ENCODE measurements at regions not wholly inside any gene's neighbourhood (a gene's known extent, or its start where the extent isn't known, plus 50 kb on each side); places are given as distances from the start of the nearest gene placed in this dataset.

GRCh38 chr16:85346404-85347212, 234.3 kb upstream of the CIBAR2 start:
- DNase-seq (ENCODE audit: low spot score): no peak

DNA sequence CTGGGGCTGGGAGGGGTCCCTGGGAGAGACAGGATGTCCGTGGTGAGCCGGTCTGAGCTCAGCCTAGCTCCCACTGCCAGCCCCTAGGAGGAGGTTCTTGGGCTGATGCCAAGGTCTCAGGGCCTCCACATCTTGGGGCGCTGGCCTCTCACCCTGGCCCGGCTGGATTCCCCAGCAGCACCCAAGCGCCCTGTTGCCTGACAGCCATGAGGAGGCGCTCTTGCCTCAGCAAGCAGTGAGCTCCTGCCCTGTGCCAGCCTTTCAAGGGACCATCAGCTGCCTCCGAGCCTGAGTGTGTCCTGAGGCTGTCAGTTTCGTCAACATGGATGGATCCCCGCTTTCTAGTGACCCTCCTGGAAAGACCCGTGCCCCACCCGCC, 234.9 kb upstream of the CIBAR2 start:
- no peak for DNase-seq (ENCODE audit: low spot score)

GRCh38 chr16:85348065-85348840, 236.0 kb upstream of the CIBAR2 start:
- no peak for DNase-seq (ENCODE audit: low spot score)

GRCh38 chr16:85348911-85349334, 236.7 kb upstream of the CIBAR2 start:
- no peak for DNase-seq (ENCODE audit: low spot score)

DNA sequence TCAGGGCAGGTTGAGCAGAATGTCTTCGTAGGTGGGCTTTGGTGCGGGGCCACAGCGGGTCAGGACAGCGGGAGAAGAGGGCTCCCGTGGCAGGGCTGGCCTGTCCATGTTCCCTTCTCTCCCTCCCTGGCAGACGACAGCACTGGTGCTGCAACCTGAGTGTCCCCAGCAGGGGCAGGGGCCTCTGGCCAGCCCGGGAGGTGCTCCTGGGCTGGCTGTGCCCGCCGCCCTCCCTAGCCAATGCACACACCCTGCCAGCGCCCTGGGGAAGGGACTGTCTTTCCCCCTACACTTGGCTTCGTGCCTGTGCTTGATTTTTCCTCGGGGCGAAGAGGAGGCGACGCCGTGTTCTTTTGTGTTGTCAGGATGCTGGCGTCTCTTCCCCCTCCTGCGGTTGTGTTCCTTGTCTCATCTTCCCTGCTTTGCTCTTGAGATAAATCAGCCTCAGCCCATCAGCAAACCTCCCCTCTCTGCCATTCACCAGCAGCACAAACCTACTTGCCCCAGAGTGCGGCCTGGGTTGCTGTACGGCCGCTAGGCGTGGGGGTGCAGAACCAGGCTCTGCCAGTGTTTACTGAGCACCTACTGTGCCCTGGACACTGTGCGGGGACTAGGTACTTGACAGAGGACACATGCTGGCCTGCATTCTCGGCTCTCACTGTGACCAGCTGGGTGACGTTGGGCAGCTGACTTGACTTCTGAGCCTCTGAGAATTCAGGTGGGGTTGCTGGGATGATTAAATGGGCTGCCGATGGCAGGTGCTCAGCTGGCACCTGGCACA, 237.3 kb upstream of the CIBAR2 start:
- no peak for DNase-seq (ENCODE audit: low spot score)

GRCh38 chr16:85350146-85350728, 238.0 kb upstream of the CIBAR2 start:
- no peak for DNase-seq (ENCODE audit: low spot score)

- peak; percentile 89 for DNase-seq (ENCODE audit: low spot score)
Measured at GRCh38 chr16:85350973-85351372, 238.7 kb upstream of the CIBAR2 start.

DNA sequence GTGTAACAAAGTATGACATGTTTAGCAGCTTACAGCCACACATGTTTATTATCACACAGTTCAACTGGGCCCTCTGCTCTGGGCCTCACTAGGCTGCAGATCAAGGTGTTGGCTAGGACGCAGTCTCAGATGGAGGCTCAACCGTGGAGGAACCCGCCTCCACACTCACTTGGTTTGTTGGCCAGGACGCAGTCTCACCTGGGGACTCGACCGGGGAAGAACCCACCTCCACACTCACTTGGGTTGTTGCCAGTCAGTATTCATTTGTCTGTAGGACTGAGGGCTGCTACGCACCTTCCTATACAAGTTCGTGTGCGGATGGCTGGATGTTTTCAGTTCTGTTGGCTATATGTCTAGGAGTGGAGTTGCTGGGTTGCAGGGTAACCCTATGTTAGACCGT, 240.7 kb upstream of the CIBAR2 start:
- DNase-seq (ENCODE audit: low spot score): no peak

DNA sequence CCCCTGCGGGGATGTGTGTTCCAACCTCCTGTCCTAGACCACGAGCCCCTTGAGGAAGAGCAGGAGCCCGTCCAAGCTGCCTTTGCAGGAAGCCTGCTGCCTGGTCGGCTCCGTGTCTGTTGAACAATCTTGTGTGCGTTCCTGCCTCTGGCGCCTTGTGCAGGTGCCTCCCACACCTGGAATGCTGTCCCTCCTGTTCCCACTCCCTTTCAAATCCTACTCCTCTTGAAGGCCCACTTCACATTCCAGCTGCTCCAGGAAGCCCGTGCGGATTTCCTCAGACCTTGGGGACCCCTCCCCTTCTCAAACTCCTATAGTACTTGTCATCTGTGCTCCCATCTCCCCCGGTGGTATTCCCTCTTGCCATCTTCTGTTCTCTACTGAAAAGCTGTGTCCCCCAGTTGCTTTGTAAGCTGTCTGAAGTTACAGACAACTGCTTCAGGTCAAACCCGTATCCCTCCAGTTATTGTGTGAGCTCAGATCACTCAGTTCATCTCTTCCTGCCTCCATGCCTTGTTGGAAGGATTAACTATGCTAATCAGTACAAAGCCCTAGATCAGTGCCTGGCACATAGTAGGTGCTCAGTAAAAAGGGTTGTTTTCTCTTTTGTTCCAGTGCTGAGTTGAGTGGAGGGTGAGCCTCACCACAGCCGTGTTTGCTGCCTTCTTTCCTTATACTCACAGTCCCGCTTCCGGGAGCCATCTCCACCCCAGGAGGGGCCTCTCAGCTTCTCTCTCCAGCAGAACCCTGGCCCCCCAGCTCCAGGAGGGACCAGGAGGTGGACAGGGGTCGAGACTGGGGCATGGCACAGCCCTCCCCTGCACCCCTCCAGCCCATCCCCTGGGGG, 241.8 kb upstream of the CIBAR2 start:
- no peak for DNase-seq (ENCODE audit: low spot score)

DNA sequence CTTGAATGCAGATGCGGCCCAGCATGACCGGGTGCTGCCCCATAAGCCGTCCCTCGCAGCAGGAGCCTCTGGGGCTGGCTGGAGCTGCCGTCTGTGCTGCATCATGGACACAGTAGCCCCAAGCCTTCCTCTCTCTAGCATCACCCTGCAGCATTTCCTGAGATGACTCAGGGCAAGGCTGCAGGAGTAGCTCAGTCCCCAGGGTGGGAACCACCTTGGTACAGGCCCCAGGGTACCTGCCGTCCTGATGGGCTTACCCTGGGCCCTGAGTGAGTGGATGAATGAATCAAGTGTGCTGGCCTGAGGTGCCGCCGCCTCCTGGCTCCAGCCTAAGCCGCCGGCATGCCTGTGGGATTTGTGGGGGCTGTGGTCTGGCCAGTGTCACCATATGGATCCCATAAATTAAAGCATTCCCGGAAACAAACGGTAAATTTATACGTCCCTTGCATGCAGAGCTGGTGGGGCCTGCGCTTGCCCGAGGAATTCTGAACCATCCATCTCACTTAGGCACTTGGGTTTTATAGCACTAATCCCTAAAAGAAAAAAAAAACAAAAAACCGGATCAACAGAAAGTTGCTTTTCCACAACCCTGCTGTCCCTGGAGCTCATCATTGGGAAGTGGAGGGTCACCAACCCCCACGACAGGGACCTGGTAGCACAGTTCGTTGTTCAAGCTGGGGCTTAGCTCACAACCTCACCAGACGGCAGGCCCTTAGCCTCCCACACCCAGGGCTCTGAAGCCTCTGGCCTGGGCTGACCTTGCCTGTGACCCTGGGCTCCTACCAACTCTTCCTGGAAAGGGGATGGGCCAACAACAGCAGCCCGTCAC, 242.6 kb upstream of the CIBAR2 start:
- DNase-seq (ENCODE audit: low spot score): peak; percentile 87

GRCh38 chr16:85355515-85355837, 243.2 kb upstream of the CIBAR2 start:
- no peak for DNase-seq (ENCODE audit: low spot score)

- DNase-seq (ENCODE audit: low spot score): no peak
Measured at GRCh38 chr16:85356157-85356556, 243.9 kb upstream of the CIBAR2 start.

- no peak for DNase-seq (ENCODE audit: low spot score)
Measured at GRCh38 chr16:85357323-85357722, 245.1 kb upstream of the CIBAR2 start.

DNA sequence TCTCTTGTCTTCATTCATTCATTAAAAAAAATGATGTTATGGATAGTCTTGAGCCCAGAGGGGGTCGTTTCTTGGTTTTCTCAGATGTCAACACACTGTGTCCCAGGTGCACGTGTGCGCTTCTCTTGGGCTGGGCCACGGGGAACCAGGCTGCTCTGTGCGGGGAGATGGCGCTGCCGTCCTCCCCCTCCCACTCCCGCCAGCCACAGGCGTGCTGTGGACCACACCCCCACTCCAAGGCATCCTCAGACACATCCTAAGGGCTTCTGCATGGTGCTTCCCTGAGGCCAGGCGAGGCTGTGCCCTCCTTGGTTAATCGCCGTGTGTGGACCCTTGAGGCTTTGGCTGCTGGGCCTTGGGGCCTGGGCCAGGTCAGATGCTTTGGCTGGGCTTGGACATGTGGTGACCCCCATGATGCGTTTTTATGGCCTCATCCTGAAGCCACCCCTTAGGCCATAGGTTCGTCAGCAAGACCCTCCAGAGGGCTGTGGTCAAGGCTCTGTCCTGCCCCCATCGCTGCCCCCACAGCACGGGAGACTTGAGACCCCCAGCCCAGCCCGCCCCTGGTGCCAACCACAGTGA, 245.7 kb upstream of the CIBAR2 start:
- no peak for DNase-seq (ENCODE audit: low spot score)

- DNase-seq (ENCODE audit: low spot score): no peak
Measured at GRCh38 chr16:85358704-85359146, 246.5 kb upstream of the CIBAR2 start.

GRCh38 chr16:85359147-85359822, 247.0 kb upstream of the CIBAR2 start:
- DNase-seq (ENCODE audit: low spot score): no peak

DNA sequence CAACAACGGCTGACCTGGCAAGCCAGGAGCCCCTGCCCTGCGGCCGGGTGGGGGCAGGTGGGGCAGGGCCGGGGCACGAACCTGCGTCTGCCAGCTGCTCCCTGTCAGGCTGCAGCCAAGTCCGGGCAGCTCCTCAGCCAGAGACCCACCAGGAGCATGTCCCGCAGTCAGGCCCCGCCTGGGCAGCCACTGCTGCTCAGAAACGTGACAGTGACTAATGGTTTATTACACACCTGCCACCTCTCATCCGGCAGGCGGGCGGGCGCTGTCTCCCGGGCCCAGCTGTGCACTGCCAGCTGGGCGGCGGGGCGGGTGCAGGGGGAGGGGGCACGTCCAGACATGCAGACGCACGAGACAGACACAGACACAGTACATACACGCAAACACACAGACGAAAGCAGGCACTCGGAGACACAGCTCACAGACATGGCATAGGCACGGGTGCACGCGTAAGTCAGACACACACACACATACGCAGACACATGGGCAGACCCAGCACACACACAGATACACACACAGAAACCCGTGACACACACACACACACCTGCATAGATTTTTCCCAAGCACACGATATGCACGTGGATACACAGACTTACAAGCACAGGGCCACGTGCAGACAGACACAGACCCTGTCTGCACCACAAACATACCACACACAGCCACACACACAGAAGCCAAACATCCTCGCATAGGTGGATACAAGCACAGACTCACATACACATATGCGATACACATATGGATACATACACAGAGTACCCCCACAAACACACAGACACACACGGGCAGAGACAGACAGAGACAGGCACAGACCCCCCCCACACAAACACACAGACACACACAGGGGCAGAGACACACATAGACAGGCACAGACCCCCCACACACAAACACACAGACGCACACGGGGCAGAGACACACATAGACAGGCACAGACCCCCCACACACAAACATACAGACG, 248.3 kb upstream of the CIBAR2 start:
- no peak for DNase-seq (ENCODE audit: low spot score)

DNA sequence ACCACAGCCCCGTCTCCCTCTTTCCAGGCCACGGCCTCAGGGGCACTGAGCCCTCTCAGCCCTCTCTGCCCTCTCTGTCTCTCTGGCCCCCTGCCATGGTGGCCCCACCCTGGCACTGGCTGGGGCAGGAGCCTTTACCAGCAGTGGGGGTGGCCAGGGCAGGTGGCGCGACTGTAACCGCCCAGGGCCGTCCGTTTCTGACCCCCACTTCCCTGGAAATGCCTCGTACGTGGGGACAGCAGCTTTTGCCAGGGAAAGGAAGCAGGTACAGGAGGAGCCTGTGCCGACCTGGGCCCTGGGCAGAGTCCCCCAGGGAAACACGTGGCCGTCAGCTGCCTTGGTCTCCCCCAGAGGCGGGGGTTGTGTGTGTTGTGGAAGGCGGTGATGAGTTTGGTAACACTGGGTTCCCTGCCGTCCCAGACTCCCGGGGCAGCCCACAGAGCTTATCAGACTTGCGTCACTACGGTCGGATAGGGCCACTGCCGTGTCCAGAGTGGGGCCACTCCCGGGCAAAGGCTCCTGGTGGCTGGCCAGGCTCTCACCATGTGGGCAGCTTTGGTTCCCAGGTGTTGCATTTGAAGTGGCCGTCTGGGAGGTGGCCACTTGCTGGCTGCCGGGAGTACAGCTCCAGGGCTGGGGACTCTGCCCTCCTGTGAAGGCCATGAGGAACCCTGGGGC, 249.3 kb upstream of the CIBAR2 start:
- no peak for DNase-seq (ENCODE audit: low spot score)

Data from GM03348 (cell line).